ENCODE measurements at regions not wholly inside any gene's neighbourhood (a gene's known extent, or its start where the extent isn't known, plus 50 kb on each side); places are given as distances from the start of the nearest gene placed in this dataset.

DNA sequence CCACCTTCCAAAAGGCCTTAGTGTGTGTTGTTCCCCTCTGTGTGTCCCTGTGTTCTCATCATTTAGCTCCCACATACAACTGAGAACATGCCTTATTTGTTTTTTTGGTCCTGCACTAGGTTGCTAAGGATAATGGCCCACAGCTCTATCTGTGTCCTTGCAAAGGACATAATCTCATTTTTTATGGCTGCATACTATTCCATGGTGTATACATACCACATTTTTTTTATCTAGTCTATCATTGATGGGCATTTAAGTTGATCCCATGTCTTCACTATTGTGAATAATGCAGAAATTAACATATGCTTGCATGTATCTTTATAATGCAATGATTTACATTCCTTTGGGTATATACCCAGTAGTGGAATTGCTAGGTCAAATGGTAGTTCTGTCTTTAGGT is 645.7 kb downstream of the PDCD6IP start:
- Histone ChIP-seq H3K79me1 (replicated peaks; ENCODE audit: low read length, poor library complexity, severe bottlenecking) (no peaks in the 10 kb centered on the region), H2BK12ac (ENCODE audit: low read length in 2 of 2) (no peak overlapping the region), H3K4me2 (ENCODE audit: low read length, poor library complexity, severe bottlenecking) (no peak overlapping the region), H2AFZ (ENCODE audit: low read depth, low read length) (no peak overlapping the region), H3K9me3 (ENCODE audit: control insufficient read depth, low read length) (peaks cover 49% of the 10 kb centered on the region), H2BK15ac (ENCODE audit: low read depth, poor library complexity, severe bottlenecking) (no peak overlapping the region), H3K36me3 (ENCODE audit: control insufficient read depth in 1 of 2, insufficient read depth in 2 of 2, low read depth in 1 of 2, low read length in 2 of 2) (no peaks in the 10 kb centered on the region), H2BK120ac (ENCODE audit: low read depth, low read length) (no peak overlapping the region), H3K4me3 (ENCODE audit: insufficient read depth in 1 of 2, low read depth in 1 of 2, low read length in 2 of 2) (no peak overlapping the region), H4K91ac (ENCODE audit: low read length) (no peak overlapping the region), H4K8ac (ENCODE audit: low read length) (no peak overlapping the region), H3K4ac (ENCODE audit: low read depth in 1 of 2, low read length in 2 of 2) (no peak overlapping the region), H3K23ac (ENCODE audit: low read length in 2 of 2) (no peak overlapping the region), H3K14ac (ENCODE audit: low read length in 2 of 2) (no peak overlapping the region), H3K9ac (ENCODE audit: low read length) (no peak overlapping the region), H3K18ac (ENCODE audit: low read depth in 1 of 2, low read length in 2 of 2) (no peak overlapping the region), H2BK5ac (ENCODE audit: low read depth, low read length, poor library complexity, severe bottlenecking) (no peak overlapping the region), H2AK5ac (ENCODE audit: low read length, severe bottlenecking) (no peak overlapping the region), H3K27me3 (ENCODE audit: control insufficient read depth in 1 of 2, insufficient read depth in 1 of 2, low read length in 2 of 2) (no peaks in the 10 kb centered on the region), H3K27ac (ENCODE audit: low read length, poor library complexity, severe bottlenecking) (no peak overlapping the region), H3K4me1 (ENCODE audit: control insufficient read depth, insufficient read depth, low read depth, low read length) (no peaks in the 10 kb centered on the region)
- no peak for DNase-seq

- no peak for DNase-seq
- Histone ChIP-seq H3K23ac (ENCODE audit: low read length in 2 of 2) (no peak overlapping the region), H3K9me3 (ENCODE audit: control insufficient read depth, low read length) (peaks cover 53% of the 10 kb centered on the region), H3K27me3 (ENCODE audit: control insufficient read depth in 1 of 2, insufficient read depth in 1 of 2, low read length in 2 of 2) (no peaks in the 10 kb centered on the region), H3K4me2 (ENCODE audit: low read length, poor library complexity, severe bottlenecking) (no peak overlapping the region), H3K14ac (ENCODE audit: low read length in 2 of 2) (no peak overlapping the region), H3K79me1 (replicated peaks; ENCODE audit: low read length, poor library complexity, severe bottlenecking) (no peaks in the 10 kb centered on the region), H4K8ac (ENCODE audit: low read length) (no peak overlapping the region), H3K9ac (ENCODE audit: low read length) (no peak overlapping the region), H2BK15ac (ENCODE audit: low read depth, poor library complexity, severe bottlenecking) (no peak overlapping the region), H4K91ac (ENCODE audit: low read length) (no peak overlapping the region), H2AK5ac (ENCODE audit: low read length, severe bottlenecking) (no peak overlapping the region), H2BK120ac (ENCODE audit: low read depth, low read length) (no peak overlapping the region), H3K4me3 (ENCODE audit: insufficient read depth in 1 of 2, low read depth in 1 of 2, low read length in 2 of 2) (no peak overlapping the region), H3K4me1 (ENCODE audit: control insufficient read depth, insufficient read depth, low read depth, low read length) (no peaks in the 10 kb centered on the region), H3K18ac (ENCODE audit: low read depth in 1 of 2, low read length in 2 of 2) (no peak overlapping the region), H3K36me3 (ENCODE audit: control insufficient read depth in 1 of 2, insufficient read depth in 2 of 2, low read depth in 1 of 2, low read length in 2 of 2) (no peaks in the 10 kb centered on the region), H3K27ac (ENCODE audit: low read length, poor library complexity, severe bottlenecking) (no peak overlapping the region), H2BK5ac (ENCODE audit: low read depth, low read length, poor library complexity, severe bottlenecking) (no peak overlapping the region), H2BK12ac (ENCODE audit: low read length in 2 of 2) (no peak overlapping the region), H2AFZ (ENCODE audit: low read depth, low read length) (no peak overlapping the region), H3K4ac (ENCODE audit: low read depth in 1 of 2, low read length in 2 of 2) (no peak overlapping the region)
- WGBS = 57% methylated on average over 2 of the region's 3 CpGs
Measured at GRCh38 chr3:34449305-34449704, 650.9 kb downstream of the PDCD6IP start.

GRCh38 chr3:34463414-34463813 is 665.0 kb downstream of the PDCD6IP start:
- Histone ChIP-seq H2BK15ac (ENCODE audit: low read depth, poor library complexity, severe bottlenecking) (no peak overlapping the region), H4K91ac (ENCODE audit: low read length) (no peak overlapping the region), H2BK120ac (ENCODE audit: low read depth, low read length) (no peak overlapping the region), H3K9me3 (ENCODE audit: control insufficient read depth, low read length) (peaks cover 37% of the 10 kb centered on the region), H2AK5ac (ENCODE audit: low read length, severe bottlenecking) (no peak overlapping the region), H3K36me3 (ENCODE audit: control insufficient read depth in 1 of 2, insufficient read depth in 2 of 2, low read depth in 1 of 2, low read length in 2 of 2) (no peaks in the 10 kb centered on the region), H3K27me3 (ENCODE audit: control insufficient read depth in 1 of 2, insufficient read depth in 1 of 2, low read length in 2 of 2) (no peaks in the 10 kb centered on the region), H3K27ac (ENCODE audit: low read length, poor library complexity, severe bottlenecking) (no peak overlapping the region), H4K8ac (ENCODE audit: low read length) (no peak overlapping the region), H2AFZ (ENCODE audit: low read depth, low read length) (no peak overlapping the region), H2BK12ac (ENCODE audit: low read length in 2 of 2) (no peak overlapping the region), H3K18ac (ENCODE audit: low read depth in 1 of 2, low read length in 2 of 2) (no peak overlapping the region), H3K4me1 (ENCODE audit: control insufficient read depth, insufficient read depth, low read depth, low read length) (no peaks in the 10 kb centered on the region), H3K4ac (ENCODE audit: low read depth in 1 of 2, low read length in 2 of 2) (no peak overlapping the region), H2BK5ac (ENCODE audit: low read depth, low read length, poor library complexity, severe bottlenecking) (no peak overlapping the region), H3K4me3 (ENCODE audit: insufficient read depth in 1 of 2, low read depth in 1 of 2, low read length in 2 of 2) (no peak overlapping the region), H3K4me2 (ENCODE audit: low read length, poor library complexity, severe bottlenecking) (no peak overlapping the region), H3K79me1 (replicated peaks; ENCODE audit: low read length, poor library complexity, severe bottlenecking) (no peaks in the 10 kb centered on the region), H3K23ac (ENCODE audit: low read length in 2 of 2) (no peak overlapping the region), H3K14ac (ENCODE audit: low read length in 2 of 2) (no peak overlapping the region), H3K9ac (ENCODE audit: low read length) (no peak overlapping the region)
- no peak for DNase-seq
- WGBS = 86% methylated on average over 1 of the region's 1 CpG

DNA sequence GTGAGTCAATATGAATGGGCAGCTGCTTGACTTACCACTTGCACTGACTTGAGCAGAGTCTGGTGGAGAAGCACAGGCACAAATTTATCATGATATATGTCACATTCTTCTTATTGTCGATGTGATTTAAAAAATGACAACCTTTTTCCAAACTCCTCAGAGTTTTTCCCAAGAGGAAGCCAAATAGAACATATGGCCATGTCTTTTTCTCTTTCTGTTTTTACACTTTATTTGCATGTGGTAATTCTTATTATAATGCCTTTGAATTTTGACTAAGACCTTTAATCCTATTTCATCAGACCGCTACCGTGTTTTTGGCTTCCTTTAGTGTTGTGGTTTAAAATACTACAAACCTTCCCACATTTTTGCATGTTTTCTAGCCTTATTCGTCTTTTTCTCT is 666.2 kb downstream of the PDCD6IP start:
- Histone ChIP-seq H3K4me1 (ENCODE audit: control insufficient read depth, insufficient read depth, low read depth, low read length) (no peaks in the 10 kb centered on the region), H4K8ac (ENCODE audit: low read length) (no peak overlapping the region), H2BK120ac (ENCODE audit: low read depth, low read length) (no peak overlapping the region), H3K36me3 (ENCODE audit: control insufficient read depth in 1 of 2, insufficient read depth in 2 of 2, low read depth in 1 of 2, low read length in 2 of 2) (no peaks in the 10 kb centered on the region), H3K9me3 (ENCODE audit: control insufficient read depth, low read length) (peaks cover 25% of the 10 kb centered on the region), H2BK15ac (ENCODE audit: low read depth, poor library complexity, severe bottlenecking) (no peak overlapping the region), H2BK12ac (ENCODE audit: low read length in 2 of 2) (no peak overlapping the region), H3K4me2 (ENCODE audit: low read length, poor library complexity, severe bottlenecking) (no peak overlapping the region), H3K79me1 (replicated peaks; ENCODE audit: low read length, poor library complexity, severe bottlenecking) (no peaks in the 10 kb centered on the region), H4K91ac (ENCODE audit: low read length) (no peak overlapping the region), H3K4ac (ENCODE audit: low read depth in 1 of 2, low read length in 2 of 2) (no peak overlapping the region), H3K4me3 (ENCODE audit: insufficient read depth in 1 of 2, low read depth in 1 of 2, low read length in 2 of 2) (no peak overlapping the region), H2BK5ac (ENCODE audit: low read depth, low read length, poor library complexity, severe bottlenecking) (no peak overlapping the region), H3K23ac (ENCODE audit: low read length in 2 of 2) (no peak overlapping the region), H3K18ac (ENCODE audit: low read depth in 1 of 2, low read length in 2 of 2) (no peak overlapping the region), H3K27me3 (ENCODE audit: control insufficient read depth in 1 of 2, insufficient read depth in 1 of 2, low read length in 2 of 2) (no peaks in the 10 kb centered on the region), H3K14ac (ENCODE audit: low read length in 2 of 2) (no peak overlapping the region), H2AFZ (ENCODE audit: low read depth, low read length) (no peak overlapping the region), H3K27ac (ENCODE audit: low read length, poor library complexity, severe bottlenecking) (no peak overlapping the region), H3K9ac (ENCODE audit: low read length) (no peak overlapping the region), H2AK5ac (ENCODE audit: low read length, severe bottlenecking) (no peak overlapping the region)
- DNase-seq = no peak
- WGBS = 86% methylated on average over 4 of the region's 4 CpGs

Measured in mesenchymal stem cell (in vitro differentiated cells and primary cell).